Cardiac fibroblast (primary cell): ENCODE measurements at regions not wholly inside any gene's neighbourhood (a gene's known extent, or its start where the extent isn't known, plus 50 kb on each side); places are given as distances from the start of the nearest gene placed in this dataset.

ENCODE experiments used
- DNase-seq, 2 donors: peaks; one replicate each; pipeline versions ENCODE4 v3.0.0 to v3.0.0-alpha.2; 2010; ENCODE audit warnings: low read depth in 2 of 2
- H3K4me3 ChIP-seq, 2 donors: replicated peaks in 1 of 2; 1 replicate in 1 of 2; 2 replicates in 1 of 2; pipeline ENCODE4 v1.5.1; 2011; ENCODE audit warnings: low read depth in 2 of 2, low read length in 2 of 2, mild to moderate bottlenecking in 2 of 2, moderate library complexity in 1 of 2
- TF ChIP-seq, protein P1 (sequence below): IDR thresholded peaks from one replicate; pipeline ENCODE4 v1.5.1; 2011; ENCODE audit warnings: low read depth, mild to moderate bottlenecking, low read length, inconsistent platforms

DNA sequence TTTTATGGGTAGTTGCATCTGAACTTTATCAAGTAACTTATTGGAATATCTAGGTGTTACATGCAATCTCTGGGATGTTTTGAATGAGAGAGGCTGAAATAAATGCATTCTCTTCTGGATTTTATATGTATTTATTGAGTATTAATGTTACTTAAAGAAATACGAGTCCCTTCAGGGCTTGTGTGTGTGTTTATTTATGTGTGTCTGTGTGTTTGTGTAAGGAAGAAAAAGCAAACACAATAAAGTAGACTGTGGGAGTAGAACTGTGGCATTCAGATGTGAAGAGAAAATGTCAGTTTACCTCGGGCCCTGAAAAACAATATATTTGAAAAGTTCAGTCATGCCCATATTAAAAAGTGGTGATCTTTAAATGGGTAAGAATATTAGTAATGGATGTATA is 250.5 kb downstream of the RPL10L start:
- no peak overlapping the region for H3K4me3 ChIP-seq
- TF ChIP-seq, protein P1, sequence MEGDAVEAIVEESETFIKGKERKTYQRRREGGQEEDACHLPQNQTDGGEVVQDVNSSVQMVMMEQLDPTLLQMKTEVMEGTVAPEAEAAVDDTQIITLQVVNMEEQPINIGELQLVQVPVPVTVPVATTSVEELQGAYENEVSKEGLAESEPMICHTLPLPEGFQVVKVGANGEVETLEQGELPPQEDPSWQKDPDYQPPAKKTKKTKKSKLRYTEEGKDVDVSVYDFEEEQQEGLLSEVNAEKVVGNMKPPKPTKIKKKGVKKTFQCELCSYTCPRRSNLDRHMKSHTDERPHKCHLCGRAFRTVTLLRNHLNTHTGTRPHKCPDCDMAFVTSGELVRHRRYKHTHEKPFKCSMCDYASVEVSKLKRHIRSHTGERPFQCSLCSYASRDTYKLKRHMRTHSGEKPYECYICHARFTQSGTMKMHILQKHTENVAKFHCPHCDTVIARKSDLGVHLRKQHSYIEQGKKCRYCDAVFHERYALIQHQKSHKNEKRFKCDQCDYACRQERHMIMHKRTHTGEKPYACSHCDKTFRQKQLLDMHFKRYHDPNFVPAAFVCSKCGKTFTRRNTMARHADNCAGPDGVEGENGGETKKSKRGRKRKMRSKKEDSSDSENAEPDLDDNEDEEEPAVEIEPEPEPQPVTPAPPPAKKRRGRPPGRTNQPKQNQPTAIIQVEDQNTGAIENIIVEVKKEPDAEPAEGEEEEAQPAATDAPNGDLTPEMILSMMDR, result no peak
- DNase-seq, result no peak

DNA sequence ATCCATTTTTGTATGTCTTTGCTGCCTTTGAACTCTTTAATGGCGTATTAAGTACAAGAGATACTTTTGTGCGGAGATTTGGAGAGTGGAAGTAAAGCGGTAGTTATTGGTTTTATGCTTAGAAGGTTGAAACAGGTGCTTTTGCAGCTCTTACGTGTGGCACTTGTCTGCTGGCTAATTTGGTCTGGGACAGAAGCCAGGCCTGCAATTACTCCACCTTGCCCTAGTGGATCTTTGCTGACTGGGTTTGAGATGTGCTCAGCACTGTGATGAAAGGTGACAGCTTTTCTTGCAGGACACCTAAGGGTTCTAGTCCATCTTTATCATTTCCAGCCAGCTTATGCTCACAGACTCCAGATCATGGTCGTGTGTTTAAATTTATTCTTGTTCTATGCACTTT is 252.5 kb downstream of the RPL10L start:
- H3K4me3 ChIP-seq, result no peak overlapping the region
- no peak for DNase-seq
- TF ChIP-seq, protein P1, result no peak

DNA sequence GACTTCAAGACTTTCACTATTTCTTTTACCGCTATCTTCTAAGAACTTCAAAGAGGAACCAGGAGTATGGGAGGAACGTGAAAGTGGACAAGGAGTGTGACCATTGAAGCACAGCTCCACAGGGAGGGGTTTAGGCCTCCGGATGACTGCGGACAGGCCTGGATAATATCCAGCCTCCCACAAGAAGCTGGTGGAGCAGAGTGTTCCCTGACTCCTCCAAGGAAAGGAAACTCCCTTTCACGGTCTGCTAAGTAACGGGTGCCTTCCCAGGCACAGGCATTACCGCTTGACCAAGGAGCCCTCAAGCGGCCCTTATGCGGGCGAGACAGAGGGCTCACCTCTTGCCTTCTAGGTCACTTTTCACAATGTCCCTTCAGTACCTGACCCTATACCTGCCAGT is 267.0 kb downstream of the RPL10L start:
- DNase-seq, result no peak
- TF ChIP-seq, protein P1, result no peak

DNA sequence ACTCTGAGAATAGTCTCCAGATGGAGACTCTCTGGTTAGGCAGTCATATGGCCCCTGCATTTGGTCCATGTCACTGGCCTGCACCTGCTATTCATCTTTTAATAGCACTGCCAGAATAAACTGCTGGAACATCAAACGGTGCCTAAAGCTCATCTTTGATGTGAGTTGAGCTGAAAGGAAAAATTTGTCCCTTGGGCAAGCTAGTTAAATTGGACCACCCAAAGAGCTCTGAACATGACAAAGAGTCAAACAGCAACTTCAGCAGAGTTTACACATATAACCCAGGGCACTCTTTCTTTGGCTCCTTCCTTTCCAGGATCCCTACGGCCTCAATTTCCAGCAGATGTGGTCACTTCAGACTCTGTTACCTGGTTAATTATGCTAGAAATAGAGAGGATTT is 269.9 kb downstream of the RPL10L start:
- H3K4me3 ChIP-seq, result no peak overlapping the region
- DNase-seq, result no peak
- TF ChIP-seq, protein P1, result no peak

More for the DNA sequence above, 267.0 kb downstream of the RPL10L start:
- no peak overlapping the region for H3K4me3 ChIP-seq

DNA sequence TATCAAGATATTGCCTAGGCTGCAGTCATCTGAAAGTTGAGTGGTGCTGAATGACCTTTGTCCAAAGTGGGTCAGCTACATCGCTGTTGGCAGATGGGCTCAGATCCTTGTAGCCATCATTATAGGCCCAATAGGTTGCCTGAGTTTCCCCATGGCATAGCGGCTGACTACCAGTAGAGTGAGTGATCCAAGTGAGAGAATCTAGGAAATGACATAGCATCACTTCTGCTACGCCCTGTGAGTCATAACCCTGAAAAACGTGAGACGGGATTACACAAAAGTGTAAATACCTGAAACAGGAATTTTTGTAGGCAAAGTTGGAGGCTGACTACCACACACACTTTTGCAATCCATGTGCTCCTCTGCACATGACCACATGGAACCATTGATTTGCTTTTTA is 273.3 kb downstream of the RPL10L start:
- H3K4me3 ChIP-seq, result no peak overlapping the region
- TF ChIP-seq, protein P1, result no peak
- no peak for DNase-seq

DNA sequence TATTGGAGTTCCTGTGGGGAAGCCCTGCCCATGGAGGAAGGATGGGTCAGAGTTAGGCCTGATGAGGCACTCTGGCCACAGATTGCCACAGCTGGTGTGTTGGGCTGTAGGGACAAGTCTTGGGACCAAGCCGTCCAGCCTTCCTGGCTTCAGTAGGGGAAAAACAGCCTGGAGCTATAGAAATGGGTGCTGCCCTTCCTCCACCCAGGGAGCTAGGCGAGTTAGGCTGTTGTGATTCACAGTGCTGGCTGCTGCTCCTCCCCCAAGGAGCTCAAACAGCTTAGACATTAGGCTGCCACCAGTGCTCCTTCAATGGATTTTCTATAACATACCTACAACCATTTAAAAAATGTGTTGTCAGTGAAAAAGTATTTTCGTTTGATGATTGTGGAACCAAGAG is 274.3 kb downstream of the RPL10L start:
- DNase-seq, result no peak
- TF ChIP-seq, protein P1, result no peak
- H3K4me3 ChIP-seq, result no peak overlapping the region

DNA sequence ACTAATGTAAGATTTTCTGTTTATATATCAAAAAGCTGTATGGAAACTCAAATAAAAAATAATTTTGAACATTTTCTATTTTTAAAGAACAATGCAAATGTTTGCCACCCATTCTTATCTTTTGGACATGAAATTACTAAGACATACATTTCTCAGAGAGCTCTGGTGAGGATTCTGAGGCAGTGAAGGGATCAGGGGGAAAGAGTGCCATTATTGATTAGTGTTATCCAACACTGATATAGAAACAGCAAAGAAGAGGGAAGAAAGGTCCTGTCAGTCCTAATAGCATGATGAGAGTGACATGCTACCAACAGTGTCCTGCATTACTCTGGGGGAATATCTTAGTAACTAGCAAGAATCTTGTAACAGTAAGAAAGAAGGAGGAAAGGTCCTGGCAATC is 282.2 kb downstream of the RPL10L start:
- no peak for DNase-seq
- TF ChIP-seq, protein P1, result no peak
- no peak overlapping the region for H3K4me3 ChIP-seq
